Left lobe of liver (tissue), 2 donors: ENCODE measurements at regions not wholly inside any gene's neighbourhood (a gene's known extent, or its start where the extent isn't known, plus 50 kb on each side); places are given as distances from the start of the nearest gene placed in this dataset.
A peak's percentile ranks its signal among the peaks of the same experiment; 100 is the strongest.

Experiments used
- ATAC-seq: fragments of 200-7000 bp; cut with Tn5 transposase; one replicate; pipeline ENCODE4 v1.9.1; 2020; ENCODE audit warnings: mild to moderate bottlenecking, moderate library complexity
- DNase-seq: peaks from one replicate; pipeline ENCODE4 v3.0.0-alpha.2; 2020; ENCODE audit warnings: low spot score
- donor health status: DM: no; HTN: no; CAD: no; lungs with moderate emphysema.
- donor health status: DM: no; HTN: yes; CAD: no.

DNA sequence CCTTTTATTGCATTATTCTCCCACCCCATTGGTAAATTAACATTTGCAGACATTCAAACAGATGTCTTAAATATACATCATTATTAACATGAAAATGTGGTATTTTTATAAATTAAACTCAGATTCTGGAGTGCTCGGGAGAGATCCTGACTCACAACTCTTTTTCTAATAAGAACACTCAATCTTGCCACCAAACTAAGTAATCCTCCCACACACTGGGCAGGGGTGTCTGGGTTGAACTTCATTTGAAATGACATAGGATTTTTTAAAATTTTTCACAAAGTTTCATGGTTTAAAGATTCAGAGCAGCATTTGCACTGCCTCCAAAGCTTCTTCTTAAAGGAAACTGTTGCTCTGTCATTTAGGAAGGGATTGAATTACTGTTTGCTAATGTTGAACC lies 754.3 kb downstream of the MECOM start:
- ATAC-seq (no peak), DNase-seq (no peak)

DNA sequence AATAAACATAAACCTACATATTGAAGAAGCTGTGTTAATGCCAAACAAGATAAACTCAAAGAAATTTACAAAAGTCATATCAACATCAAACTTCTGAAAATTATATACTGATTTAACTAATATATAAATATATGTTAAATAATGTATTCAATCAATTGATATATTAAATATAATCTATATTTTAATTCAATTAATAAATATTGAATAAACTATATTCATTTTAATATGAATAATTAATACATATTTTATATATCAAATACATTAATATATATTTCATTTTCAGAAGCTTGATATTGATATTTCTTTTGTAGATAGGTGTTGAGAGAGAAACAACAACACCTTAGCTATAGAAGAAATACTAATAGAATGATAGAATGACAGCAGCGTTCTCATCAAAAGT lies 768.1 kb downstream of the MECOM start:
- ATAC-seq: no peak

DNA sequence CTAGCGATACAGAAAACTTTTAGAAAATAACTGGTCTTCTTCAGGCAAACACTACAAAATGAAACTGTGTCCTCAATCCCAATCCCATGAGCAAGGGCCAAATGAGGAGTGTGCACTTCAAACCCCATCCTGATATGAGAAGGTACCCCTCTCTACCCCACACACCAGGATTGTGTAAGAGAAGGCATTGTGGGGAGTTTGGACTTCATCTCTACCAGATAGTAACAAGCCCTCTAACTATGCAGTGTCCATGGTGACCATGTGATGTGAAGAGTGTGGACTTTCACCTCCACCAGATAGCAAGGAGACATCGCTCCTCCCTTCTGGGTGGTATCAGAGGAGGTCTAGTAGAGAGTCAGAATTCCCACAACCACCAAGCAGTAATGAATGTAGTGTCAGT lies 769.3 kb downstream of the MECOM start:
- ATAC-seq (no peak), DNase-seq (no peak)

More for the DNA sequence above, 768.1 kb downstream of the MECOM start:
- no peak for DNase-seq

DNA sequence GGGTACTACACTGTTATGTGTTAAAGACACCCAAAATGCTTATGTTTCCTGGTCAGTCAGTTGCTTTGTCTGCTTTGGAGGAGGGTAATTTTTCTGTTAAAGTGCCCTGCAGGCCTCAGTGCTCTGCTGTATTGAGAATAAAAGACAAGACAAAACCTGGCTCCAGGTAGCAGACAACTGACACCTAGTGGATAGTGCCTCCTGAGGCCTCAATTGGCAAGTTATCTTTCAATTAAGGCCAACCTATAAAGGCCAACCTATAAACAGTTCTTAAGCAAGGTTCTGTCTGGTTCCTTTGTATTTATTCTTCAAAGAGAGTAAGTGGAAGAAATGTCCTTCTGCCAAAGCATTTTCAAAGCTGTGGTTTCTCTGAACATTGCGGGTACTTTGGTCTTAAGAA lies 773.8 kb downstream of the MECOM start:
- no peak for ATAC-seq

DNA sequence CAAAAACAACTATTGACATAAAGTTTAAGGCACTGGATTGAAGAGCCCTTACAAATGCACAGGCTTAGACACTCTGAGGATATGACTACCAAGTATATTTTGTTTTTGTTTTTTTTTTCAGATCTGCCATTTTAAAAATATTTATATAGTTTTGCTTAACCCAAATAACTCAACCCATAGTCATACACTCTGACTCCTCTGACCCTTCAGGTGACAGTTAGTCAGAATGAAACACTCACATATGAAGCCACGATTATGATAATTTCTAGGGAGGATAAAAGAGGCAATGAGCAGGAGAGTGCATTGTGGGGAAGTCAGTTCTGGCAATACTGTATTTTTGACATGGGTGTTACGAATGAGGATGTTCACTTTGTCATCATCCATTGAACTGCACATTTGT lies 774.7 kb downstream of the MECOM start:
- no peak for DNase-seq
- ATAC-seq: no peak

More for the DNA sequence above, 773.8 kb downstream of the MECOM start:
- no peak for DNase-seq

DNA sequence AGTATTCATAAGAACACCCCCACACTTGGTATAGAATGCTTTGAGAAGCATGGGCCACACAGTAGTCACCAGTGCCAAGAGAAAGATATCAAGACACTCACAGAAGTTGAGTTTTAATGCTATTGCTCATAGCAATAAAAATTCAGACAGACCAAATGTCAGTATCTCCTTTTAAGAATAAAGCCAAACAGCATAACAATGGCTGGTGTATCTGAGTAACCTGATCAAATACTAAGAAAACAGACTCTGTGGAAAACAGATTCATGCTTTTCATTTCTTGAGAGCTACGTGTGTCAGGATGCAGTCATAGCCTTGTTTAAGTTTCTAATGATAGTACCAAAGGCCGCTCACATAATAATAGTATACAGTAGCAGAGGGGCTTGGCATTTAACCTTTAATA lies 778.5 kb downstream of the MECOM start:
- DNase-seq (no peak), ATAC-seq (no peak)

DNA sequence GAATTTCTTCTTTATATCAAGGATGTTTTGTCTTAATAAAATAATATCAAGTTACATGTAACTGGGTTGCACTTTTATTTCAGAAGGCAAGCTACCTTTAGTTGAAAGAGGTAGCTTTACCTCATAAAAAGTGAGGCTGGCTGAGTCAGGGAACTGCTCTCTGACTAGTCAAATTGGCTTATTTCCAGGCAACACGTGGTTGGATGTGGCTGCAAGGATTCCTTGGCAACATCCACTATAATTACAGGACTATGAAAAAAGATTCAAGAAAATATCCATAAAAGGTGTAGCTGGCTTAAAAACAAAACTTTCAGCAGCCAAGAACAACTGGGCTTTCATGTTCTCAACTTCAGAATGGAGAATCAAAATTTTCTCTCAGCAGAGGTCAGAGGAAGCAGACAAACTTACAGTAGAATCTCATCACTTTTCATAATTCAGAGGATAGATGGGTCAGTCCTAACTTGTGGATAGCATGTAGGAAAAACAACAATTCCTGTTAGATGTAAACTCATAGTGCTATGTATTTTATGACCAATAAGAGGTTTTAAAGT lies 779.1 kb downstream of the MECOM start:
- ATAC-seq: no peak
- DNase-seq: no peak

DNA sequence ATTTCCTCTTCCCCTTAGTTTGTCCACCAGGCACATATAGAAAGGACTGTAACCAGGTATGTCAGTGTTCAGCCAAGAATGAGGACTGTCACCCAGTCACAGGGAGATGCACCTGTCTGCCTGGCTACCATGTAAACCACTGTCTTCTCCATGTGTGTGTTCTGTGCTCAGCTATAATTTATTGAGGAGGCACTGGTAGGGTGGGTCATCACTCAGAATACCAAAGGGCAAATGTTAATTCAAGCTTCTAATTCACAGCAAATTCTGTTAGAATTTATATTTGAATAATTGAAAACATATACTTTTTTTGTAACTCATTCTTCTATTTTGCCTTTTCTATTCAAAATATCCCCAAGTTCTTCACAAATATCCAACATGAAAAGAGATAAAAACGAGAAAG lies 780.4 kb downstream of the MECOM start:
- no peak for ATAC-seq

DNA sequence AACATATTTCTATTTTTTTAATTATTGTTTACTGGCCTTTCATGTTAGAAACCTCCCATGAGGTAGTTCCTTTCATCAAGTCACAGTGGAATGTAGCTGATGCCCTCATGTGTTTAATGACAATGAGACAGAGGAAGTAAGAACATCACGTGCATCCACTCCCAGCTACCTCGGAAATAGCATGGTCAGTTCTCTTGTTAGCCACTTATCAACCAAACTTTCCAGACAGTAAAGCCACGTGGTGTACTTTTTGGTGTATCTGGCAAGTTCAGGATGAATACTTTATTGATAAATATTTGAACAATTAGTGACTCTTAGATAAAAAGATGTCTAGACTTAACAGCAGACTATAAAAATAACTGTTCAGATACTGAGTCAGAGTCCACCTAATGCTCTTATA lies 781.7 kb downstream of the MECOM start:
- no peak for DNase-seq
- ATAC-seq: no peak

More for the DNA sequence above, 780.4 kb downstream of the MECOM start:
- DNase-seq: no peak

DNA sequence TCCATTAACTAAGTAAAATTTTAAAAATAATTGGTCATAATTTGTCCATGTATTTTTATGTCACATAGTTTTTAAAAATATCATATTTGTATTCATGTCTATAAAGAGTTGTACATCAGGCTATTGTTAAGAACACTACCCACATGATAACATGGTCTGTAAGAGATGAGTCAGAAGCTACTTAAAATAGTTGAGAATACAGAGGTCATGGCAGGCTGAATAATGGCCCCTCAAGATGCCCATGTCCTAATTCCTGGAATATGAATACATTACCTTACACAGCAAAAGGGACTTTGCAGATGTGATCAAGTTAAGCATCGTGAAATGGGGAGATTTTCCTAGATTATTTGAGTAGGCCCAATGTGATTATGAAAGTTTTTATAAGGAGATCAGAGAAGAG lies 782.9 kb upstream of the GOLIM4 start:
- no peak for ATAC-seq
- no peak for DNase-seq

DNA sequence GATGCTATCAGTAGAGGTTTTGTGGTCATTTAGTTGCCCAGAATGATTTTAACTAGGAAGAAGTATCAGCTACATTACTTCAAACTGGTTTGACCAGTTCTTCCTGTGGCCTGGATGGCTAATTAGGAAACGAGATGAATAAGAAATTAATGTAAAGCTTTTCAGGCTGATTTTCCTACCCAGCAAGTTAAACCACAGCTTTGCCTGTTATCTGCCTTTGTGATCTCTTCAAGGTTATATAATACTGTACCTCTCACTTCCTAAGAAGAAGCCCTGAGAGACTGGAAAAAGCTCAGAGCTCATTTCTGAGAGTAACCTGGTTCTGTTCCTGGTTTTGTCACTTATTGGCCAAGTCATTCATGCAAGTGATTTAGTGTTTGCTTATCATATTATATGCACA lies 782.2 kb upstream of the GOLIM4 start:
- ATAC-seq (no peak), DNase-seq (no peak)

DNA sequence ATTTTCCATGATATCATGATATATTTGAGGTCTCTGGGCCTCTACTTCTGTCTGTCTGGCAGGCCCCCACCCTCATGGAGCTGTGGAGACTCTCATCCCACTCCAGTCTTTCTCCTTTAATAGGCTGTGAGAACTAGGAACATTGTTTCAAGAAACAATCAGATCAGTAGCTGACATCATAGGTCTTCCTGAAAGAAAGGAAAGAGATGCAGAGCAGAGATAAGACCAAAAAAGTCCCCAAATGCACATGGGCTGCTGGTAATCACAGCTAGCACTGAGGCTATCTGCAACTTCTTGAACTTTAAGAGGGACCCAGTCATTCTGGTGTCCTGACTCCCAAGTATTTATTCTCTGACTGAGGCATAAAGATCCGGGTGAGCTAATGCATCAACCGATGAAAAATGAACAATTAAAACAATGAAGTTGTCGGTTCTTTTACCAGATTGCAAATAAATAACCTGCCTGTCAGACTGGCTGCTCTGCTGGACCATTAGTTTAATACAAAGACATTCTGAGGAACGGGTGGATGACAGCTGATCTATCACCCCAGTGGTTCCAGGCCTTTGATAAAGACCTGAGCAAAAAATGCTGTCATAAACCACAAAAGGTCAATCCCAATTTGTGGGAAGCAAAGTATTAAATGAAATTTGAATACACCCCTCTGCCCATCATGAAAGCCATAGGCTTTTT lies 780.8 kb upstream of the GOLIM4 start:
- ATAC-seq: no peak
- DNase-seq: no peak

DNA sequence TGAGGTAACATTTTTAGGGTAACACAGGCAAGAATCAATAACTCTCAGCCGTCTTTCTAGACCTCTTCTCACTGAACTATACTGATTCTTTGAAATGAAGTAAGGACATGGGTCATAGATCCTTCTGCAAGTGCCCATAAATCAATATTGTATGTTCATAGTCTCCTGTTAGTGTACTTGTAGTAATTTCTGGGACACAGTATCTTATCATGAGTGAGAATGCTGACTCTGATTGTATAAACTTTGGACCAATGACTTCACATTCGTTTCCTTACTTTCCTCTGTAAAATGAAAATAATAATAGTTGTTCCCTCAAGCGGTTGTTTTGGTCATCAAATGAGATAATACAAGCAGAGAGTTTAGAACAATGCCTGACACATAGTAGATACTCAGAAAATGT lies 777.1 kb upstream of the GOLIM4 start:
- ATAC-seq: no peak
- DNase-seq: no peak

DNA sequence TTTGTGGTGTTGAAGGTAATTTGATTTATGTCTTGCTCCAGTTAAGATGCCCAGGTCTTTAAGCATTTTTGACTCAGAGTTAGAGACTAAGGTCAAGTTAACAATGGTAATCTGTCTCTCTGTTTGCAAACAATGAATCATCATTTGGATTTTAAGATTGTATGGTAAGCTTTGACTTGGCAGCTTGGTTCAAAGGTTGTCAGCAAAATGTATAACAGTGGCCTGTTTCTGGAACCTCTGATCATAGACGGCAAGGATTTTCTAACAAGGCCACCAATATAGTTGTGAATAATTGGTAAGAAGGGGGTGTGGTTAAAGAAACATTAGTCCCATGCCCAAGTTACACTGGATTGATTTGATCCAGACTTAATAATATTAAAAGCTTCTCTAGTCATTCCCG lies 775.2 kb upstream of the GOLIM4 start:
- no peak for ATAC-seq
- DNase-seq: no peak

DNA sequence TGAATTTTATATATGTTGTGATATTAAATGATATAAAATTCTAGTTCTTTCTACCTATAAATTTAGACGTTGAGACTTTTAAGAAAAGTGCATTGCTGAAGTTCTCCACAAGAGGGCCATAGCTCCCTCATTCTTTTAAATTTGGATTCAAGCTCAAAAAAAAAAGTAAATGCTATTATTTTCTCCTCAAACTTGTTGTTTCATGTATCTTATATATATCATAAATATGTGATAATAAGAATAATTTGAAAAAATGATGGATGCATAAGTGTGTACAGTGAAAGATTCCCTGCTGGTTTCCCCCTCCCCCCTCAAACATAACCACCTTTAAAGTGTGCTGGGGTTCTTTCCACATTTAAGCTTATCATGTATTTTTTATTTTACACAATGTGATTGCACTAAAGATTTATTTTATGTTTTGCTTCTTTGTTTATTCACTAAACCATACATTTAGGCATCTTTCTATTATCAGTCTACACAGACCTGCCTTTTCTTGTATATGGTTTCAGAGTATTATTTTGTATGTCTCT lies 769.4 kb upstream of the GOLIM4 start:
- ATAC-seq (peak; percentile 34), DNase-seq (no peak)

DNA sequence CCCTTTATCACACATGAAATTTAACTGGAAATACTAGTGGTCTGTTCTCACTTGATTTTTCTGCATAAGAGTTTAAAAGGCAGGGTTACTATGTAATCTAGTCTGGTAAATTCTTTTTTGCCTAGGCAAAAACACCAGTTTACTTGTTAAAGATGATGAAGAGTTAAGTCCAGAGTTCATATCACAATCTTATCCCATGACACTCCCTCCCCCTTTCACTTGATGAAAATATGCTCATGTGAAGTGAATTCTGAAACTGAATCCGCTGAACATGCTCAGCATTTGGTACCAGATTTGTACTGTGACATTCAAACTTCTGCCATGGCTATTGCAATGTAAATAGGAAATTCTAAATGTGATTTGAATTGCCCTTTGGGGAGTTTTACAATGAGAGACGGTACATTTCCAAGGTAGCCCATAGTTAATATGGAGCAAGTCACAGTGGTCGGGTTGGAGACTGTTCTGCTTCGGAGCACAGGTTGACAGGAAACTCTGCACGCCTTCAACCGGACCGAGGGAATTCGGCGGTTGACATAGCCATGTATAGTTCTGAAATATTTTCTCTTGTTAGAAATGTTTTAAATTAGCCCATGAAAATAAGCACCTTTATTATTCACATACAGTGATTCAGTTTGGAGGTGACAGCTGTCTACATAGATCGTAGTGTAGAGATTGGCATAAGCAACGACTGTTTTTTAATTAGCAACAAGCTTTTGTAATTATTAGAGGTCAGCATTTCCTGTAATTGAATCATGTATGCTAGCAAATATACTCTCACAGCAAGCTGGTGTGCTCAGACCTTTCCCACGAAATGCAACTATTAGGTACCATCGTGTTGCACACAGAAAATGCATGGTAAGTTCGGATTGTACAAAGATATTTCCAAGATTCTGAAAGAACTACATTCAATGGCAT lies 768.6 kb upstream of the GOLIM4 start:
- DNase-seq (no peak), ATAC-seq (no peak)

DNA sequence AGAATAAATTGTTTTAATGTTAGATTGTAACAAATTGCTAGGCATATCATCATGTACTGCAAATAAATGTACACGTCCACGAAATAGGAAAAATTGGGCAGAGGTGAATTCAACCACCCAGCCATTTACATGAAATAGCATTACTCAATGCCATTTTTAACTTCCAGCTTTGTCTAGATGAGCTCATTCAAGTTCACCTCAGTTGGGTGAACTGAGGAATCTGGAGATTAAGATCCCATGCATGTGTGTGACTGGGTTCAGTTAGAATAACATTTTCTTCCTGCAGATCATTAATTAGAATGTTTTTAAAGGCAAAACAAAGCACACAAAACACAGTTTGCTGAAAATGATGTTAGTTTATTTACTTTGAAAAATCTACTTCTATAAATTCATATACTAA lies 767.8 kb upstream of the GOLIM4 start:
- ATAC-seq (no peak), DNase-seq (no peak)

DNA sequence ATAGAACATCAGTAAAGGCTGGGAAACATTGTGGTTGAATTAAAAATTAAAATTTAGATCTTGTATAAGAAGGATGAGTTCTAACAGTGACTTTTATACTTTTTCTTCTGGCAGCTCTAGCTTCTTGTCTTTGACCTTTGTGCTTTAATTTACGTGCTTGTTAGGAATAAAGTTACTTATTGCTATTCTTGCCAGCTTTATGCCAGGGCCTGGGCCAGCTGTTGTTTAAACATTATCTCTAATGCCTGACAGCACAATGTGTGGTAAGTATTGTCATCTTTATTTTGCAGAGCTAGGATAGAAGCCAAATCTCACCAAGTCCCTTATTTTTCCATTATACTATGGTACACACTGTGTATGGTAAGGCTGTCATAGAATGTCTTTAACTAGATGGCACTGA lies 766.7 kb upstream of the GOLIM4 start:
- no peak for DNase-seq
- no peak for ATAC-seq

DNA sequence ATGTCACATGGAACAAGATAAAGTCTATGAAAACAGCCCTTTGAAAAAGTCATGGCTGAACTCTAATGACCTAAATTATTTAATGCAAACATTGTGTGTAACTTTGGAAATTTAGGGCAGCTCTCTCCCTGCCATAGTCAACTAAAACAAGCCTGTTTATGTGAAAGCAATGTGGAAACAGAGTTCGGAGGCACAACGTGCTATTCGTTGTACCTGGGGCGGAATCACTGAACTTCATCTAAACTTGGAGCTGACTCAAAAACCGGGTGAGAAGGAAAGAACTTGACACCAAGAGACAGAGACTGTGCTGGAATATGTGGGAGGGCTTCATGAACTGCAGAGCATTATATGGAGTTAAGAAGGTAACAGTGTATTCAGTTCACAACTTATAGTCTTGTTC lies 764.9 kb upstream of the GOLIM4 start:
- ATAC-seq (no peak), DNase-seq (no peak)

DNA sequence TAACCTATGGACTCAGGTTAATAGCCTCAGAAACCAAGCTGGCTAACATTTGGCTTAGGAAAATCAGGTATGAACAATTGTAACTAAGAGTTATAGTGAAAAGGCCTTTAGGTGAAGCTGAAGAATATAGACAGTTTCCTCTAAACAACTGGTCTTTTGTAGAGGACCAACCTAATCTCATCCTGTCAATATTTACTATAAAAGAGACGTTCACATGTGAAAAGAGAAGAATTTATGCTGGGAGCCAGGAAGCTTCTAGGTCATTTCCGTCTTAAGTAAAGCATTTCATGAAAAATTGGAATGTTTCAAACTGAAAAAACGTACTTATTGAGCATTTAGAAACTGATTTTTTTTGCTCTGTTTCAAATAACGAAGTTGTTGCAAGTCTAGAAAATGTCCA lies 764.3 kb upstream of the GOLIM4 start:
- DNase-seq (no peak), ATAC-seq (no peak)

DNA sequence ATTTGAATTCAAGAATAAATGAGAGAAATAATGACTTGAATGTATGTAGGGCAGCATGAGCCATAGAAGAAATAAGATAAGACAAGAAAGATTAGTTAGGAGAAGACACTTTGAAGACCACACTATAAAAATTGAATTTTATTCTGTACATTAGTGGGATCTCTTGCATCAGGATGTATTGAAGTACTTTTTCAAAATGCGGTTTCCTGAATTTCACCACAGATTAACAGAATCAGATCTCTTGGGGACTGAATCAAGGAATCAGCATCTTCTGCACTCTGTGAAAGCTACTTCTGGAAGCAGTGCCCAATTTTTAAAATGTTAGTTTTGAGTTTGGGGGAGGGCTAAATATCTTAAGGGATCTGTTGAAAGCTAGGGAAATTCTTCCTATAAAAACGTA lies 763.9 kb upstream of the GOLIM4 start:
- DNase-seq (no peak), ATAC-seq (no peak)

DNA sequence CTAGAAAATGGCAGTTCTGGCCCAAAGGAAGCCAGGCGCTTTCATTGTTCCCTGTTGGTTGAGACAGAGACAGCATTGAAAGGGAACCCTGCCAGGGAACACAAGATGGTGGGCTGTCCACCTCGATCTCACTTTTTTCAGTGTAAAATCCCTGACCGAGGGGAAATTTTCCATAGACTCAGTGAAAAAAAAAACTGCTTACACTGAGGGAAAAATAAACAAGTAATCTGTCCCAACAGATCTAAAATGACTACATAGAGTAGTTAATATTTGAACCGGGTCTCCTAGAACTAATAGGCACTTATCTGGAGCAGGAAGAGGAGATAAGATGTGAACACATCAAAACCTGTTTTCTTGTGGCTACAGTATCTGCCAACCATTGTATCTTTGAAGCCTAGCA lies 763.4 kb upstream of the GOLIM4 start:
- ATAC-seq (peak; percentile 73), DNase-seq (no peak)
